DOHH2 (cell line): ENCODE measurements at regions not wholly inside any gene's neighbourhood (a gene's known extent, or its start where the extent isn't known, plus 50 kb on each side); places are given as distances from the start of the nearest gene placed in this dataset.

Experiments
- H3F3A ChIP-seq: fragments of 200-600 bp; sonication (generic), shearing (Covaris generic); 2 replicates; pipeline ENCODE4 v1.6.0; 2016; ENCODE audit warnings: antibody characterized with exemption, mild to moderate bottlenecking; ENCODE audit not compliant: control insufficient read depth, insufficient read depth
- H3K27ac ChIP-seq: fragments of 200-600 bp; sonication (generic); 2 replicates; pipeline ENCODE4 v1.5.1; 2014; ENCODE audit warnings: low read depth, mild to moderate bottlenecking, low read length, moderate library complexity
- H3K27me3 ChIP-seq: fragments of 200-600 bp; sonication (generic); 2 replicates; pipeline ENCODE4 v1.6.1; 2014; ENCODE audit warnings: mild to moderate bottlenecking, low read length, mixed read lengths; ENCODE audit not compliant: control insufficient read depth
- H3K36me3 ChIP-seq: fragments of 200-600 bp; sonication (generic); 2 replicates; pipeline ENCODE4 v1.6.1; 2014; ENCODE audit warnings: mild to moderate bottlenecking, low read length, moderate library complexity, mixed read lengths; ENCODE audit not compliant: control insufficient read depth
- H3K4me1 ChIP-seq: fragments of 200-600 bp; sonication (generic); 2 replicates; pipeline ENCODE4 v1.6.1; 2014; ENCODE audit warnings: mild to moderate bottlenecking, low read length, mixed read lengths; ENCODE audit not compliant: control insufficient read depth
- H3K4me2 ChIP-seq: fragments of 200-600 bp; sonication (generic); 2 replicates; pipeline ENCODE4 v1.6.0; 2014; ENCODE audit warnings: mild to moderate bottlenecking, low read length, moderate library complexity
- H3K4me3 ChIP-seq: fragments of 200-600 bp; sonication (generic); 2 replicates; pipeline ENCODE4 v1.5.1; 2014; ENCODE audit warnings: mild to moderate bottlenecking, low read length, mixed read lengths
- H3K79me2 ChIP-seq: fragments of 200-600 bp; sonication (generic); 2 replicates; pipeline ENCODE4 v1.6.1; 2014; ENCODE audit warnings: mild to moderate bottlenecking, low read length, mixed read lengths; ENCODE audit not compliant: control insufficient read depth
- H3K9me2 ChIP-seq: fragments of 200-600 bp; sonication (generic); replicated peaks from 2 replicates; pipeline ENCODE4 v1.6.1; 2014; ENCODE audit warnings: mild to moderate bottlenecking, low read length, mixed read lengths; ENCODE audit not compliant: control insufficient read depth
- H3K9me3 ChIP-seq: fragments of 200-600 bp; sonication (generic); 2 replicates; pipeline ENCODE4 v1.6.1; 2014; ENCODE audit warnings: antibody characterized with exemption, low read length, mixed read lengths; ENCODE audit not compliant: control insufficient read depth, insufficient read depth
- H4K20me1 ChIP-seq: fragments of 200-600 bp; sonication (generic); 2 replicates; pipeline ENCODE4 v1.6.0; 2014; ENCODE audit warnings: low read depth, mild to moderate bottlenecking, antibody characterized with exemption, low read length, moderate library complexity; ENCODE audit not compliant: control insufficient read depth, insufficient read depth
- CTCF ChIP-seq: fragments of 200-600 bp; sonication (generic); IDR thresholded peaks from one replicate; pipeline ENCODE4 v1.5.1; 2014; ENCODE audit warnings: antibody characterized with exemption, mild to moderate bottlenecking, low read depth, low read length; ENCODE audit not compliant: poor library complexity, severe bottlenecking
- EZH2phosphoT487 ChIP-seq: fragments of 200-600 bp; sonication (generic); IDR thresholded peaks from 2 replicates; pipeline ENCODE4 v1.6.1; 2017; ENCODE audit warnings: borderline replicate concordance, mild to moderate bottlenecking, antibody characterized with exemption, low read length, moderate library complexity, mixed read lengths

- no peaks in the 10 kb centered on the region for H3K9me3 ChIP-seq
- H3K27ac ChIP-seq: no peak overlapping the region
- no peak overlapping the region for H3K4me2 ChIP-seq
- no peaks in the 10 kb centered on the region for H3F3A ChIP-seq
- H3K27me3 ChIP-seq: peaks cover 5% of the 10 kb centered on the region; the same call in 1 of the 2 replicates
- H3K36me3 ChIP-seq: no peaks in the 10 kb centered on the region
- TF ChIP-seq CTCF (no peak), EZH2phosphoT487 (no peak)
- no peaks in the 10 kb centered on the region for H3K4me1 ChIP-seq
- H3K4me3 ChIP-seq: no peak overlapping the region
- no peaks in the 10 kb centered on the region for H3K9me2 ChIP-seq
- no peaks in the 10 kb centered on the region for H4K20me1 ChIP-seq
- no peaks in the 10 kb centered on the region for H3K79me2 ChIP-seq
Measured at GRCh38 chr3:132834356-132834755, 112.1 kb upstream of the NPHP3 start.

GRCh38 chr3:132829101-132829500, 106.9 kb upstream of the NPHP3 start:
- H3K27me3 ChIP-seq: peaks cover 1% of the 10 kb centered on the region; the same call in 1 of the 2 replicates
- H3K4me2 ChIP-seq: no peak overlapping the region
- no peaks in the 10 kb centered on the region for H3K36me3 ChIP-seq
- H3K27ac ChIP-seq: no peak overlapping the region
- no peaks in the 10 kb centered on the region for H3K9me3 ChIP-seq
- H3K79me2 ChIP-seq: no peaks in the 10 kb centered on the region
- TF ChIP-seq CTCF: no peak
- no peak for TF ChIP-seq EZH2phosphoT487
- H3K4me1 ChIP-seq: no peaks in the 10 kb centered on the region
- no peaks in the 10 kb centered on the region for H3K9me2 ChIP-seq
- H3K4me3 ChIP-seq: no peak overlapping the region
- no peaks in the 10 kb centered on the region for H4K20me1 ChIP-seq
- no peaks in the 10 kb centered on the region for H3F3A ChIP-seq

- TF ChIP-seq CTCF (no peak), EZH2phosphoT487 (no peak)
- no peaks in the 10 kb centered on the region for H3K36me3 ChIP-seq
- H4K20me1 ChIP-seq: no peaks in the 10 kb centered on the region
- no peaks in the 10 kb centered on the region for H3K4me1 ChIP-seq
- no peaks in the 10 kb centered on the region for H3F3A ChIP-seq
- no peak overlapping the region for H3K27ac ChIP-seq
- H3K27me3 ChIP-seq: peaks cover 6% of the 10 kb centered on the region; the same call in 1 of the 2 replicates
- no peaks in the 10 kb centered on the region for H3K79me2 ChIP-seq
- no peak overlapping the region for H3K4me3 ChIP-seq
- no peak overlapping the region for H3K4me2 ChIP-seq
- H3K9me3 ChIP-seq: no peaks in the 10 kb centered on the region
- H3K9me2 ChIP-seq: no peaks in the 10 kb centered on the region
Measured at GRCh38 chr3:132822837-132823236, 100.6 kb upstream of the NPHP3 start.

- Histone ChIP-seq H3K36me3 (no peaks in the 10 kb centered on the region), H3K9me3 (no peaks in the 10 kb centered on the region), H3K4me1 (no peaks in the 10 kb centered on the region), H3K27me3 (peaks cover 6% of the 10 kb centered on the region; the same call in 1 of the 2 replicates), H3K79me2 (no peaks in the 10 kb centered on the region), H3K9me2 (no peaks in the 10 kb centered on the region), H3K4me3 (no peak overlapping the region), H3K4me2 (no peak overlapping the region), H3F3A (no peaks in the 10 kb centered on the region), H3K27ac (no peak overlapping the region), H4K20me1 (no peaks in the 10 kb centered on the region)
- TF ChIP-seq CTCF (no peak), EZH2phosphoT487 (no peak)
Measured at GRCh38 chr3:132822266-132822665, 100.1 kb upstream of the NPHP3 start.
